ENCODE measurements at regions not wholly inside any gene's neighbourhood (a gene's known extent, or its start where the extent isn't known, plus 50 kb on each side); places are given as distances from the start of the nearest gene placed in this dataset.

- no peak overlapping the region for H3K4me2 ChIP-seq (ENCODE audit: low read length)
- no peak overlapping the region for H3K4me3 ChIP-seq (ENCODE audit: low read depth, low read length, poor library complexity, severe bottlenecking)
- H3K9me2 ChIP-seq (ENCODE audit: low read depth, low read length), result no peaks in the 10 kb centered on the region
- no peaks in the 10 kb centered on the region for H3K9me3 ChIP-seq (ENCODE audit: low read length)
- no peaks in the 10 kb centered on the region for H3K36me3 ChIP-seq (ENCODE audit: insufficient read depth, low read length)
- H3K79me2 ChIP-seq (ENCODE audit: insufficient read depth, low read length), result no peaks in the 10 kb centered on the region
- TF ChIP-seq, protein P1, sequence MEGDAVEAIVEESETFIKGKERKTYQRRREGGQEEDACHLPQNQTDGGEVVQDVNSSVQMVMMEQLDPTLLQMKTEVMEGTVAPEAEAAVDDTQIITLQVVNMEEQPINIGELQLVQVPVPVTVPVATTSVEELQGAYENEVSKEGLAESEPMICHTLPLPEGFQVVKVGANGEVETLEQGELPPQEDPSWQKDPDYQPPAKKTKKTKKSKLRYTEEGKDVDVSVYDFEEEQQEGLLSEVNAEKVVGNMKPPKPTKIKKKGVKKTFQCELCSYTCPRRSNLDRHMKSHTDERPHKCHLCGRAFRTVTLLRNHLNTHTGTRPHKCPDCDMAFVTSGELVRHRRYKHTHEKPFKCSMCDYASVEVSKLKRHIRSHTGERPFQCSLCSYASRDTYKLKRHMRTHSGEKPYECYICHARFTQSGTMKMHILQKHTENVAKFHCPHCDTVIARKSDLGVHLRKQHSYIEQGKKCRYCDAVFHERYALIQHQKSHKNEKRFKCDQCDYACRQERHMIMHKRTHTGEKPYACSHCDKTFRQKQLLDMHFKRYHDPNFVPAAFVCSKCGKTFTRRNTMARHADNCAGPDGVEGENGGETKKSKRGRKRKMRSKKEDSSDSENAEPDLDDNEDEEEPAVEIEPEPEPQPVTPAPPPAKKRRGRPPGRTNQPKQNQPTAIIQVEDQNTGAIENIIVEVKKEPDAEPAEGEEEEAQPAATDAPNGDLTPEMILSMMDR (IDR thresholded peaks at IDR 0.05; ENCODE audit: low read length), result no peak
- no peak for TF ChIP-seq EZH2 (IDR thresholded peaks at IDR 0.05; ENCODE audit: borderline replicate concordance, low read length)
- H3K27me3 ChIP-seq (ENCODE audit: insufficient read depth, low read length), result no peaks in the 10 kb centered on the region
- H3F3A ChIP-seq (ENCODE audit: insufficient read depth, low read length), result no peaks in the 10 kb centered on the region
- H4K20me1 ChIP-seq (ENCODE audit: insufficient read depth, low read length), result no peaks in the 10 kb centered on the region
- H3K4me1 ChIP-seq (ENCODE audit: insufficient read depth, low read length, severe bottlenecking), result peaks cover 3% of the 10 kb centered on the region
- H3K9ac ChIP-seq (ENCODE audit: low read length), result no peak overlapping the region
- H2AFZ ChIP-seq (ENCODE audit: low read length), result no peak overlapping the region
- H3K27ac ChIP-seq (ENCODE audit: low read depth, low read length, poor library complexity, severe bottlenecking), result no peak overlapping the region
Measured at GRCh38 chr11:71373791-71374454, 74.3 kb downstream of the DHCR7 start.

DNA sequence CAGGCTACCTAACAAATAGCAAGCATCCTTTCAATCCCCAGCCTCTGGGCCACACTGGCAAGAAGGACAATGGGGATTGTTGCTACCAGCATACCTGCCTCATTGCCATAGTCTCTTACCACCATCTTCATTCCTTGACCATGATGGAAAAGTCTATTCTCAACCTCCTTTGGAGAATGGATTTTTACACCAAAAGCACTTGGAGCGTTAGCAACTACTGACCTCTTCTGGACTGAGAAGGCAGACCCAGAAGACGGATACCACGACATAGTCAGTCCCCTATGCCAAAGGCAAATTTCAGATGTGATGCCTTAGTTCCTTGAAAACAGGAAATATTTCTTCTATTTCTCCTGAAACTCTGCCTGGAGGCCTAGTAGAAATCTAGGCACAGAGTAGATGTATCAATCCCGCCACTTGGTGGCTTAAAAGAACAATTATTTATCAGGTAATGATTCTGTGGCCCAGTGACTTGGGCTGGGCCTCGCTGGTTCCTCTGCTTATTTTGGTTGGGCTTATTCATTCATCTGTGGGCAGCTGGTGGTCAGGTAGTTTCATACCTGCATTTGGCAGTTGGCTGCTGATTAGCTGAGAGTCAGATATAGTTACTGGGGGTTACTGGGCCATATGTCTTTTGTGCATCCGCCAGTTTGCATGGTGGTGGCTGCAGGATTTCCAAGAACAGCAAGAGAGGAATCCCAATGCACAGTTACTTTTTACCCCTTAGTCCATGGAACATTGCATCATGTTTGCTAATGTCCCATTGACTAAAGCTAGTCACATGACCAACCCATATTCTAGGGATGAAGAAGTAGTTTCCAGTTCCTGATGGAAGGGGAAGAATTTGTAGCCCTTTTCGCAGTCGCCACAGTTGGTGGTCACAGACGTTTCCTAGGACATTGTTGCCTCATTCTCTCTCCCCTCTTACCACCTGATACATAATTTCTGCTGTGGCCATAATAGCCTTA is 75.2 kb downstream of the DHCR7 start:
- no peaks in the 10 kb centered on the region for H3K79me2 ChIP-seq (ENCODE audit: insufficient read depth, low read length)
- peaks cover 3% of the 10 kb centered on the region for H3K4me1 ChIP-seq (ENCODE audit: insufficient read depth, low read length, severe bottlenecking)
- TF ChIP-seq EZH2 (IDR thresholded peaks at IDR 0.05; ENCODE audit: borderline replicate concordance, low read length), result no peak
- TF ChIP-seq, protein P1 (IDR thresholded peaks at IDR 0.05; ENCODE audit: low read length), result no peak; the same call in 1 of the 2 replicates
- no peaks in the 10 kb centered on the region for H3K36me3 ChIP-seq (ENCODE audit: insufficient read depth, low read length)
- no peak overlapping the region for H3K9ac ChIP-seq (ENCODE audit: low read length)
- H2AFZ ChIP-seq (ENCODE audit: low read length), result no peak overlapping the region
- H3K4me3 ChIP-seq (ENCODE audit: low read depth, low read length, poor library complexity, severe bottlenecking), result no peak overlapping the region
- H3K27ac ChIP-seq (ENCODE audit: low read depth, low read length, poor library complexity, severe bottlenecking), result no peak overlapping the region
- no peaks in the 10 kb centered on the region for H3K9me3 ChIP-seq (ENCODE audit: low read length)
- no peak overlapping the region for H3K4me2 ChIP-seq (ENCODE audit: low read length)
- no peaks in the 10 kb centered on the region for H3K27me3 ChIP-seq (ENCODE audit: insufficient read depth, low read length)
- H3F3A ChIP-seq (ENCODE audit: insufficient read depth, low read length), result no peaks in the 10 kb centered on the region
- H4K20me1 ChIP-seq (ENCODE audit: insufficient read depth, low read length), result no peaks in the 10 kb centered on the region
- no peaks in the 10 kb centered on the region for H3K9me2 ChIP-seq (ENCODE audit: low read depth, low read length)

DNA sequence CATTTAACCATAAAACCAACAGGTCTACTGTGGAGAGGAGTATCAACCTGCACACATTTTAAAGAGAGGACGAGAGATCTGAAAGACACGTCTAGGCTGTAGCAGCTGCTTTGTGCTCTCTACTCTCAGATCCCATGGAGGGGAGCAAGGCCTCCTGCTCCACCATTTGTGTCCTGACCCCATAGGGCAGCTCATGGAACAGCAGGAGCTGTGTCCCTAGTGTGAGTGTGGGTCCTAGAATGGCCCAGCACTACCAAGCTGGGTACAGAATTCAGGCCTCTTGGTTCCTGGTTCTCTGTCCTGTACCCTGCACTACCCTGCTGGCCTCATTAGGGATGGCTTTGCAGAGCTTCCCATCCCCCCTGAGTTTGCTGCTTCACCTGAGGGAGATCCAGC is 76.5 kb downstream of the DHCR7 start:
- H3K9me2 ChIP-seq (ENCODE audit: low read depth, low read length), result no peaks in the 10 kb centered on the region
- no peak overlapping the region for H3K4me3 ChIP-seq (ENCODE audit: low read depth, low read length, poor library complexity, severe bottlenecking)
- no peaks in the 10 kb centered on the region for H3K27me3 ChIP-seq (ENCODE audit: insufficient read depth, low read length)
- H2AFZ ChIP-seq (ENCODE audit: low read length), result no peak overlapping the region
- no peaks in the 10 kb centered on the region for H3K79me2 ChIP-seq (ENCODE audit: insufficient read depth, low read length)
- no peak overlapping the region for H3K9ac ChIP-seq (ENCODE audit: low read length)
- peaks cover 3% of the 10 kb centered on the region for H3K4me1 ChIP-seq (ENCODE audit: insufficient read depth, low read length, severe bottlenecking)
- no peak overlapping the region for H3K4me2 ChIP-seq (ENCODE audit: low read length)
- H3K9me3 ChIP-seq (ENCODE audit: low read length), result no peaks in the 10 kb centered on the region
- H4K20me1 ChIP-seq (ENCODE audit: insufficient read depth, low read length), result no peaks in the 10 kb centered on the region
- H3K36me3 ChIP-seq (ENCODE audit: insufficient read depth, low read length), result no peaks in the 10 kb centered on the region
- no peak for TF ChIP-seq EZH2 (IDR thresholded peaks at IDR 0.05; ENCODE audit: borderline replicate concordance, low read length)
- TF ChIP-seq, protein P1 (IDR thresholded peaks at IDR 0.05; ENCODE audit: low read length), result no peak
- no peaks in the 10 kb centered on the region for H3F3A ChIP-seq (ENCODE audit: insufficient read depth, low read length)
- H3K27ac ChIP-seq (ENCODE audit: low read depth, low read length, poor library complexity, severe bottlenecking), result no peak overlapping the region
